ELF-1 (cell line): ENCODE measurements at regions not wholly inside any gene's neighbourhood (a gene's known extent, or its start where the extent isn't known, plus 50 kb on each side); places are given as distances from the start of the nearest gene placed in this dataset.

Experiments
- DNase-seq: peaks from one replicate; pipeline ENCODE4 v3.0.0-alpha.2; 2016; ENCODE audit warnings: low read depth, low spot score

GRCh38 chr6:6376845-6377244, 56.4 kb upstream of the F13A1 start:
- no peak for DNase-seq

GRCh38 chr6:6377621-6378020, 57.2 kb upstream of the F13A1 start:
- DNase-seq, result no peak

GRCh38 chr6:6379573-6379972, 59.1 kb upstream of the F13A1 start:
- DNase-seq, result no peak

- no peak for DNase-seq
Observed at GRCh38 chr6:6384520-6384919, 64.1 kb upstream of the F13A1 start.

- DNase-seq, result no peak
Observed at GRCh38 chr6:6386010-6386409, 65.5 kb upstream of the F13A1 start.

- DNase-seq, result no peak
Observed at GRCh38 chr6:6390849-6391602, 70.6 kb upstream of the F13A1 start.

- DNase-seq, result no peak
Observed at GRCh38 chr6:6392214-6393068, 72.0 kb upstream of the F13A1 start.

GRCh38 chr6:6393069-6393529, 72.6 kb upstream of the F13A1 start:
- no peak for DNase-seq

- no peak for DNase-seq
Observed at GRCh38 chr6:6395581-6396197, 75.2 kb upstream of the F13A1 start.

- no peak for DNase-seq
Observed at GRCh38 chr6:6397842-6398241, 77.4 kb upstream of the F13A1 start.

GRCh38 chr6:6399568-6399967, 79.1 kb upstream of the F13A1 start:
- DNase-seq, result no peak

GRCh38 chr6:6401401-6401800, 80.9 kb upstream of the F13A1 start:
- no peak for DNase-seq

GRCh38 chr6:6402006-6402405, 81.5 kb upstream of the F13A1 start:
- DNase-seq, result no peak

- no peak for DNase-seq
Observed at GRCh38 chr6:6402591-6402990, 82.1 kb upstream of the F13A1 start.

- no peak for DNase-seq
Observed at GRCh38 chr6:6405031-6405430, 84.6 kb upstream of the F13A1 start.

- DNase-seq, result no peak
Observed at GRCh38 chr6:6405997-6406714, 85.7 kb upstream of the F13A1 start.

- DNase-seq, result no peak
Observed at GRCh38 chr6:6406715-6407070, 86.2 kb upstream of the F13A1 start.

- DNase-seq, result no peak
Observed at GRCh38 chr6:6407071-6407741, 86.7 kb upstream of the F13A1 start.

GRCh38 chr6:6409397-6410030, 89.1 kb upstream of the F13A1 start:
- DNase-seq, result no peak

- DNase-seq, result no peak
Observed at GRCh38 chr6:6411115-6411514, 90.7 kb upstream of the F13A1 start.

- no peak for DNase-seq
Observed at GRCh38 chr6:6412221-6412620, 91.8 kb upstream of the F13A1 start.
